GM23338 (cell line): ENCODE measurements at regions not wholly inside any gene's neighbourhood (a gene's known extent, or its start where the extent isn't known, plus 50 kb on each side); places are given as distances from the start of the nearest gene placed in this dataset.

Source experiments
- ATAC-seq: fragments of 200-7000 bp; cut with Tn5 transposase; 3 replicates; pipeline ENCODE4 v1.9.1; 2020
- DNase-seq: peaks from one replicate; pipeline ENCODE4 v3.0.0-alpha.2; 2015; ENCODE audit warnings: low spot score
- H2AFZ ChIP-seq: fragments of 200-600 bp; sonication (generic); 2 replicates; pipeline ENCODE4 v1.8.0; 2016; ENCODE audit warnings: antibody characterized with exemption, mild to moderate bottlenecking, moderate library complexity
- H3F3A ChIP-seq: fragments of 200-600 bp; sonication (generic); replicated peaks from 2 replicates; pipeline ENCODE4 v1.8.0; 2017; ENCODE audit warnings: antibody characterized with exemption, mixed run types, low read depth
- H3K27ac ChIP-seq: fragments of 200-600 bp; sonication (generic); 2 replicates; pipeline ENCODE4 v1.6.1; 2016; ENCODE audit warnings: low read depth
- H3K27me3 ChIP-seq: fragments of 200-600 bp; sonication (generic); 2 replicates; pipeline ENCODE4 v1.8.0; 2016; ENCODE audit warnings: mild to moderate bottlenecking, mixed run types, moderate library complexity; ENCODE audit not compliant: insufficient read depth
- H3K36me3 ChIP-seq: fragments of 200-600 bp; sonication (generic); 2 replicates; pipeline ENCODE4 v1.8.0; 2016; ENCODE audit warnings: mild to moderate bottlenecking; ENCODE audit not compliant: insufficient read depth
- H3K4me1 ChIP-seq: fragments of 200-600 bp; sonication (generic); 2 replicates; pipeline ENCODE4 v1.8.0; 2016; ENCODE audit warnings: mild to moderate bottlenecking, moderate library complexity; ENCODE audit not compliant: insufficient read depth
- H3K4me2 ChIP-seq: fragments of 200-600 bp; sonication (generic); 2 replicates; pipeline ENCODE4 v1.7.1; 2017; ENCODE audit warnings: mixed run types
- H3K4me3 ChIP-seq: fragments of 200-600 bp; sonication (generic); 2 replicates; pipeline ENCODE4 v1.6.1; 2016; ENCODE audit warnings: mixed run types
- H3K79me2 ChIP-seq: fragments of 200-600 bp; sonication (generic); replicated peaks from 2 replicates; pipeline ENCODE4 v1.8.0; 2017; ENCODE audit warnings: mild to moderate bottlenecking; ENCODE audit not compliant: insufficient read depth
- H3K9me2 ChIP-seq: fragments of 200-600 bp; sonication (generic); 2 replicates; pipeline ENCODE4 v1.8.0; 2017; ENCODE audit not compliant: insufficient read depth
- H4K20me1 ChIP-seq: fragments of 200-600 bp; sonication (generic); replicated peaks from 2 replicates; pipeline ENCODE4 v1.8.0; 2017; ENCODE audit warnings: mild to moderate bottlenecking; ENCODE audit not compliant: insufficient read depth
- H3K27ac Mint-ChIP-seq: 2 replicates; pipeline ENCODE4 v1.8.0; 2020; ENCODE audit warnings: inconsistent platforms, mild to moderate bottlenecking, moderate library complexity, mixed read lengths
- H3K27me3 Mint-ChIP-seq: 3 replicates; pipeline ENCODE4 v1.8.0; 2022; ENCODE audit warnings: low read depth, mild to moderate bottlenecking, moderate library complexity, mixed read lengths, inconsistent platforms; ENCODE audit not compliant: insufficient read depth, poor library complexity
- H3K36me3 Mint-ChIP-seq: 3 replicates; pipeline ENCODE4 v1.8.0; 2021; ENCODE audit warnings: low read depth, mild to moderate bottlenecking, inconsistent platforms, moderate library complexity, mixed read lengths
- H3K4me1 Mint-ChIP-seq: 3 replicates; pipeline ENCODE4 v1.8.0; 2020; ENCODE audit warnings: mild to moderate bottlenecking, inconsistent platforms, mixed read lengths
- H3K4me3 Mint-ChIP-seq: 3 replicates; pipeline ENCODE4 v1.8.0; 2021; ENCODE audit warnings: moderate library complexity, mild to moderate bottlenecking, inconsistent platforms, mixed read lengths
- H3K9me3 Mint-ChIP-seq: 3 replicates; pipeline ENCODE4 v1.8.0; 2020; ENCODE audit warnings: moderate library complexity, mild to moderate bottlenecking, inconsistent platforms, mixed read lengths
- CREB1 ChIP-seq: fragments of 250-450 bp; sonication (Bioruptor Pico); IDR thresholded peaks from 2 replicates; pipeline ENCODE4 v1.5.0; 2020; ENCODE audit warnings: low read depth, mild to moderate bottlenecking, moderate library complexity
- EZH2 ChIP-seq: fragments of 200-600 bp; sonication (generic); IDR thresholded peaks from one replicate; pipeline ENCODE4 v1.8.0; 2017; ENCODE audit warnings: antibody characterized with exemption, mild to moderate bottlenecking, low read depth; ENCODE audit not compliant: unreplicated experiment
- EZH2phosphoT487 ChIP-seq: fragments of 200-600 bp; sonication (generic); IDR thresholded peaks from one replicate; pipeline ENCODE4 v1.8.1; 2018; ENCODE audit warnings: antibody characterized with exemption; ENCODE audit not compliant: unreplicated experiment
- JUNB ChIP-seq: IDR thresholded peaks from one replicate; pipeline ENCODE4 v1.6.1; 2016; ENCODE audit warnings: antibody characterized with exemption; ENCODE audit not compliant: unreplicated experiment
- NANOG ChIP-seq: IDR thresholded peaks from 2 replicates; pipeline ENCODE4 v1.6.1; 2016; ENCODE audit warnings: antibody characterized with exemption, borderline replicate concordance
- POLR2AphosphoS5 ChIP-seq: IDR thresholded peaks from 2 replicates; pipeline ENCODE4 v1.6.1; 2016; ENCODE audit warnings: antibody characterized with exemption, low read depth
- STAT1 ChIP-seq: IDR thresholded peaks from one replicate; pipeline ENCODE4 v1.6.1; 2016; ENCODE audit warnings: antibody characterized with exemption; ENCODE audit not compliant: unreplicated experiment
- ZNF114 ChIP-seq: fragments of 250-450 bp; sonication (Bioruptor Pico); IDR thresholded peaks from 2 replicates; pipeline ENCODE4 v1.5.0; 2020; ENCODE audit warnings: mild to moderate bottlenecking, moderate library complexity
- ZNF331 ChIP-seq: fragments of 250-450 bp; sonication (Bioruptor Pico); IDR thresholded peaks from 2 replicates; pipeline ENCODE4 v1.5.0; 2020; ENCODE audit warnings: low read depth, mild to moderate bottlenecking, moderate library complexity
- TF ChIP-seq, protein P1 (sequence below): IDR thresholded peaks from 2 replicates; pipeline ENCODE4 v1.6.1; 2016; ENCODE audit warnings: antibody characterized with exemption
- TF ChIP-seq, protein P2 (sequence below): IDR thresholded peaks from one replicate; pipeline ENCODE4 v1.6.1; 2018; ENCODE audit warnings: antibody characterized with exemption; ENCODE audit not compliant: unreplicated experiment
- TF ChIP-seq, protein P3 (sequence below): fragments of 250-450 bp; sonication (Bioruptor Pico); IDR thresholded peaks from 2 replicates; pipeline ENCODE4 v1.5.0; 2020; ENCODE audit warnings: mild to moderate bottlenecking, moderate library complexity
- TF ChIP-seq, protein P4 (sequence below), 2 experiments: fragments of 200-600 bp in 1 of 2; sonication (generic) in 1 of 2; conservative IDR thresholded peaks; 2 replicates each; pipeline versions ENCODE4 v1.5.1 to v1.6.1; 2016 to 2017; ENCODE audit warnings: antibody characterized with exemption in 2 of 2, low read depth in 2 of 2, mild to moderate bottlenecking in 2 of 2, moderate library complexity in 1 of 2

DNA sequence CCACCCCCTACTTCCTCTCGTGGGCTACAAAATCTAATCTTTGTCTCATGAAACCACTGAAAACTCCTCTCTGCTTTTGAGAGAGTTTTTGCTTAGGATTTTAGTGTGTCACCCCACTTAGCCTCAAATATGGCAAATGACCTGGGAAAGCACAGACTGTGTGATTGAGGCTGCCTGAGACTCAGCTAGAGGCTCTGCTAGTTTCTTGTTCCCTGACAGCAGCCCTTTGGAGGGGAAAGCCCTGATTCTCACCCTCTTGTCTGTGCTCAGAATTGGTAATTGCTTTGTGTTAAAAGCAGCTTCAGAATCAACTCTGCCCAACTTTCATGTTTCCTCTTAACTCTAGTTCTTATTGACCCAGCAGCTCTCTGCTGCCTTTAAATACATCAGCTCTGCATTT, 85.6 kb upstream of the ZP4 start:
- H3F3A ChIP-seq = no peaks in the 10 kb centered on the region
- no peaks in the 10 kb centered on the region for H3K9me2 ChIP-seq
- Mint-ChIP-seq H3K36me3 (no peaks in the 10 kb centered on the region), H3K4me3 (no peak overlapping the region), H3K9me3 (no peaks in the 10 kb centered on the region), H3K27me3 (no peaks in the 10 kb centered on the region), H3K27ac (no peak overlapping the region), H3K4me1 (peaks cover 18% of the 10 kb centered on the region)
- TF ChIP-seq EZH2 = no peak
- TF ChIP-seq, protein P1, sequence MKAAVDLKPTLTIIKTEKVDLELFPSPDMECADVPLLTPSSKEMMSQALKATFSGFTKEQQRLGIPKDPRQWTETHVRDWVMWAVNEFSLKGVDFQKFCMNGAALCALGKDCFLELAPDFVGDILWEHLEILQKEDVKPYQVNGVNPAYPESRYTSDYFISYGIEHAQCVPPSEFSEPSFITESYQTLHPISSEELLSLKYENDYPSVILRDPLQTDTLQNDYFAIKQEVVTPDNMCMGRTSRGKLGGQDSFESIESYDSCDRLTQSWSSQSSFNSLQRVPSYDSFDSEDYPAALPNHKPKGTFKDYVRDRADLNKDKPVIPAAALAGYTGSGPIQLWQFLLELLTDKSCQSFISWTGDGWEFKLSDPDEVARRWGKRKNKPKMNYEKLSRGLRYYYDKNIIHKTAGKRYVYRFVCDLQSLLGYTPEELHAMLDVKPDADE = no peak
- TF ChIP-seq STAT1 = no peak
- TF ChIP-seq, protein P2, sequence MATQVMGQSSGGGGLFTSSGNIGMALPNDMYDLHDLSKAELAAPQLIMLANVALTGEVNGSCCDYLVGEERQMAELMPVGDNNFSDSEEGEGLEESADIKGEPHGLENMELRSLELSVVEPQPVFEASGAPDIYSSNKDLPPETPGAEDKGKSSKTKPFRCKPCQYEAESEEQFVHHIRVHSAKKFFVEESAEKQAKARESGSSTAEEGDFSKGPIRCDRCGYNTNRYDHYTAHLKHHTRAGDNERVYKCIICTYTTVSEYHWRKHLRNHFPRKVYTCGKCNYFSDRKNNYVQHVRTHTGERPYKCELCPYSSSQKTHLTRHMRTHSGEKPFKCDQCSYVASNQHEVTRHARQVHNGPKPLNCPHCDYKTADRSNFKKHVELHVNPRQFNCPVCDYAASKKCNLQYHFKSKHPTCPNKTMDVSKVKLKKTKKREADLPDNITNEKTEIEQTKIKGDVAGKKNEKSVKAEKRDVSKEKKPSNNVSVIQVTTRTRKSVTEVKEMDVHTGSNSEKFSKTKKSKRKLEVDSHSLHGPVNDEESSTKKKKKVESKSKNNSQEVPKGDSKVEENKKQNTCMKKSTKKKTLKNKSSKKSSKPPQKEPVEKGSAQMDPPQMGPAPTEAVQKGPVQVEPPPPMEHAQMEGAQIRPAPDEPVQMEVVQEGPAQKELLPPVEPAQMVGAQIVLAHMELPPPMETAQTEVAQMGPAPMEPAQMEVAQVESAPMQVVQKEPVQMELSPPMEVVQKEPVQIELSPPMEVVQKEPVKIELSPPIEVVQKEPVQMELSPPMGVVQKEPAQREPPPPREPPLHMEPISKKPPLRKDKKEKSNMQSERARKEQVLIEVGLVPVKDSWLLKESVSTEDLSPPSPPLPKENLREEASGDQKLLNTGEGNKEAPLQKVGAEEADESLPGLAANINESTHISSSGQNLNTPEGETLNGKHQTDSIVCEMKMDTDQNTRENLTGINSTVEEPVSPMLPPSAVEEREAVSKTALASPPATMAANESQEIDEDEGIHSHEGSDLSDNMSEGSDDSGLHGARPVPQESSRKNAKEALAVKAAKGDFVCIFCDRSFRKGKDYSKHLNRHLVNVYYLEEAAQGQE = no peak
- TF ChIP-seq CREB1 (CRISPR knock-in tag) = no peak
- TF ChIP-seq ZNF331 (CRISPR knock-in tag) = no peak
- no peak for TF ChIP-seq ZNF114 (CRISPR knock-in tag)
- TF ChIP-seq, protein P3, sequence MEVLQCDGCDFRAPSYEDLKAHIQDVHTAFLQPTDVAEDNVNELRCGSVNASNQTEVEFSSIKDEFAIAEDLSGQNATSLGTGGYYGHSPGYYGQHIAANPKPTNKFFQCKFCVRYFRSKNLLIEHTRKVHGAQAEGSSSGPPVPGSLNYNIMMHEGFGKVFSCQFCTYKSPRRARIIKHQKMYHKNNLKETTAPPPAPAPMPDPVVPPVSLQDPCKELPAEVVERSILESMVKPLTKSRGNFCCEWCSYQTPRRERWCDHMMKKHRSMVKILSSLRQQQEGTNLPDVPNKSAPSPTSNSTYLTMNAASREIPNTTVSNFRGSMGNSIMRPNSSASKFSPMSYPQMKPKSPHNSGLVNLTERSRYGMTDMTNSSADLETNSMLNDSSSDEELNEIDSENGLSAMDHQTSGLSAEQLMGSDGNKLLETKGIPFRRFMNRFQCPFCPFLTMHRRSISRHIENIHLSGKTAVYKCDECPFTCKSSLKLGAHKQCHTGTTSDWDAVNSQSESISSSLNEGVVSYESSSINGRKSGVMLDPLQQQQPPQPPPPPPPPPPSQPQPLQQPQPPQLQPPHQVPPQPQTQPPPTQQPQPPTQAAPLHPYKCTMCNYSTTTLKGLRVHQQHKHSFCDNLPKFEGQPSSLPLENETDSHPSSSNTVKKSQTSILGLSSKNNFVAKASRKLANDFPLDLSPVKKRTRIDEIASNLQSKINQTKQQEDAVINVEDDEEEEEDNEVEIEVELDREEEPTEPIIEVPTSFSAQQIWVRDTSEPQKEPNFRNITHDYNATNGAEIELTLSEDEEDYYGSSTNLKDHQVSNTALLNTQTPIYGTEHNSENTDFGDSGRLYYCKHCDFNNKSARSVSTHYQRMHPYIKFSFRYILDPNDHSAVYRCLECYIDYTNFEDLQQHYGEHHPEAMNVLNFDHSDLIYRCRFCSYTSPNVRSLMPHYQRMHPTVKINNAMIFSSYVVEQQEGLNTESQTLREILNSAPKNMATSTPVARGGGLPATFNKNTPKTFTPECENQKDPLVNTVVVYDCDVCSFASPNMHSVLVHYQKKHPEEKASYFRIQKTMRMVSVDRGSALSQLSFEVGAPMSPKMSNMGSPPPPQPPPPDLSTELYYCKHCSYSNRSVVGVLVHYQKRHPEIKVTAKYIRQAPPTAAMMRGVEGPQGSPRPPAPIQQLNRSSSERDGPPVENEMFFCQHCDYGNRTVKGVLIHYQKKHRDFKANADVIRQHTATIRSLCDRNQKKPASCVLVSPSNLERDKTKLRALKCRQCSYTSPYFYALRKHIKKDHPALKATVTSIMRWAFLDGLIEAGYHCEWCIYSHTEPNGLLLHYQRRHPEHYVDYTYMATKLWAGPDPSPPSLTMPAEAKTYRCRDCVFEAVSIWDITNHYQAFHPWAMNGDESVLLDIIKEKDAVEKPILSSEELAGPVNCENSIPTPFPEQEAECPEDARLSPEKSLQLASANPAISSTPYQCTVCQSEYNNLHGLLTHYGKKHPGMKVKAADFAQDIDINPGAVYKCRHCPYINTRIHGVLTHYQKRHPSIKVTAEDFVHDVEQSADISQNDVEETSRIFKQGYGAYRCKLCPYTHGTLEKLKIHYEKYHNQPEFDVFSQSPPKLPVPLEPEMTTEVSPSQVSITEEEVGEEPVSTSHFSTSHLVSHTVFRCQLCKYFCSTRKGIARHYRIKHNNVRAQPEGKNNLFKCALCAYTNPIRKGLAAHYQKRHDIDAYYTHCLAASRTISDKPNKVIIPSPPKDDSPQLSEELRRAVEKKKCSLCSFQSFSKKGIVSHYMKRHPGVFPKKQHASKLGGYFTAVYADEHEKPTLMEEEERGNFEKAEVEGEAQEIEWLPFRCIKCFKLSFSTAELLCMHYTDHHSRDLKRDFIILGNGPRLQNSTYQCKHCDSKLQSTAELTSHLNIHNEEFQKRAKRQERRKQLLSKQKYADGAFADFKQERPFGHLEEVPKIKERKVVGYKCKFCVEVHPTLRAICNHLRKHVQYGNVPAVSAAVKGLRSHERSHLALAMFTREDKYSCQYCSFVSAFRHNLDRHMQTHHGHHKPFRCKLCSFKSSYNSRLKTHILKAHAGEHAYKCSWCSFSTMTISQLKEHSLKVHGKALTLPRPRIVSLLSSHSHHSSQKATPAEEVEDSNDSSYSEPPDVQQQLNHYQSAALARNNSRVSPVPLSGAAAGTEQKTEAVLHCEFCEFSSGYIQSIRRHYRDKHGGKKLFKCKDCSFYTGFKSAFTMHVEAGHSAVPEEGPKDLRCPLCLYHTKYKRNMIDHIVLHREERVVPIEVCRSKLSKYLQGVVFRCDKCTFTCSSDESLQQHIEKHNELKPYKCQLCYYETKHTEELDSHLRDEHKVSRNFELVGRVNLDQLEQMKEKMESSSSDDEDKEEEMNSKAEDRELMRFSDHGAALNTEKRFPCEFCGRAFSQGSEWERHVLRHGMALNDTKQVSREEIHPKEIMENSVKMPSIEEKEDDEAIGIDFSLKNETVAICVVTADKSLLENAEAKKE = no peak
- no peak for TF ChIP-seq POLR2AphosphoS5
- no peak for TF ChIP-seq NANOG
- no peak for TF ChIP-seq JUNB
- TF ChIP-seq, protein P4, sequence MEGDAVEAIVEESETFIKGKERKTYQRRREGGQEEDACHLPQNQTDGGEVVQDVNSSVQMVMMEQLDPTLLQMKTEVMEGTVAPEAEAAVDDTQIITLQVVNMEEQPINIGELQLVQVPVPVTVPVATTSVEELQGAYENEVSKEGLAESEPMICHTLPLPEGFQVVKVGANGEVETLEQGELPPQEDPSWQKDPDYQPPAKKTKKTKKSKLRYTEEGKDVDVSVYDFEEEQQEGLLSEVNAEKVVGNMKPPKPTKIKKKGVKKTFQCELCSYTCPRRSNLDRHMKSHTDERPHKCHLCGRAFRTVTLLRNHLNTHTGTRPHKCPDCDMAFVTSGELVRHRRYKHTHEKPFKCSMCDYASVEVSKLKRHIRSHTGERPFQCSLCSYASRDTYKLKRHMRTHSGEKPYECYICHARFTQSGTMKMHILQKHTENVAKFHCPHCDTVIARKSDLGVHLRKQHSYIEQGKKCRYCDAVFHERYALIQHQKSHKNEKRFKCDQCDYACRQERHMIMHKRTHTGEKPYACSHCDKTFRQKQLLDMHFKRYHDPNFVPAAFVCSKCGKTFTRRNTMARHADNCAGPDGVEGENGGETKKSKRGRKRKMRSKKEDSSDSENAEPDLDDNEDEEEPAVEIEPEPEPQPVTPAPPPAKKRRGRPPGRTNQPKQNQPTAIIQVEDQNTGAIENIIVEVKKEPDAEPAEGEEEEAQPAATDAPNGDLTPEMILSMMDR (conservative IDR thresholded peaks at IDR 0.05; ENCODE audit: low read depth in 2 of 2) = no peak
- no peak for TF ChIP-seq EZH2phosphoT487
- H3K27ac ChIP-seq = no peak overlapping the region
- H3K4me2 ChIP-seq = no peak overlapping the region
- no peak overlapping the region for H3K4me3 ChIP-seq
- no peaks in the 10 kb centered on the region for H3K27me3 ChIP-seq
- peaks cover 13% of the 10 kb centered on the region for H3K4me1 ChIP-seq
- ATAC-seq (peak; percentile 40; the same call in 2 of the 3 replicates), DNase-seq (no peak)
- H3K36me3 ChIP-seq = no peaks in the 10 kb centered on the region
- no peaks in the 10 kb centered on the region for H3K79me2 ChIP-seq
- H2AFZ ChIP-seq = peak overlapping the region; percentile 80
- no peaks in the 10 kb centered on the region for H4K20me1 ChIP-seq
